ENCODE measurements at regions not wholly inside any gene's neighbourhood (a gene's known extent, or its start where the extent isn't known, plus 50 kb on each side); places are given as distances from the start of the nearest gene placed in this dataset.

- Histone ChIP-seq H4K91ac (ENCODE audit: insufficient read length, low read depth, low read length) (no peak overlapping the region), H3K79me2 (ENCODE audit: insufficient read depth, low read length) (no peaks in the 10 kb centered on the region), H3K4me2 (ENCODE audit: insufficient read depth, insufficient read length, low read length) (no peak overlapping the region), H4K8ac (replicated peaks; ENCODE audit: insufficient read length, low read depth, low read length) (no peak overlapping the region), H3K56ac (ENCODE audit: insufficient read length, low read depth, low read length) (no peak overlapping the region), H3K9ac (ENCODE audit: extremely low read depth, insufficient read length, low read length) (no peak overlapping the region), H2BK15ac (ENCODE audit: low read depth, low read length) (no peak overlapping the region), H3K18ac (ENCODE audit: insufficient read length, low read depth, low read length) (no peak overlapping the region), H3K4ac (ENCODE audit: low read depth, low read length) (no peak overlapping the region), H3K79me1 (ENCODE audit: insufficient read depth, low read depth, low read length, poor library complexity, severe bottlenecking) (no peaks in the 10 kb centered on the region), H3K14ac (ENCODE audit: insufficient read depth, low read length) (no peak overlapping the region), H2AFZ (ENCODE audit: low read length) (no peak overlapping the region), H2BK12ac (ENCODE audit: insufficient read length, low read depth, low read length) (no peak overlapping the region), H3T11ph (ENCODE audit: low read length) (no peak overlapping the region), H3K9me3 (ENCODE audit: control insufficient read depth, low read depth, low read length) (no peaks in the 10 kb centered on the region), H3K23ac (ENCODE audit: insufficient read length, low read depth, low read length) (no peak overlapping the region), H4K5ac (ENCODE audit: insufficient read length, low read depth, low read length) (no peak overlapping the region), H3K27me3 (ENCODE audit: insufficient read depth, low read length) (no peaks in the 10 kb centered on the region), H3K27ac (ENCODE audit: insufficient read length, low read depth, low read length) (no peak overlapping the region), H2BK120ac (ENCODE audit: low read depth, low read length, poor library complexity, severe bottlenecking) (no peak overlapping the region), H2BK5ac (ENCODE audit: insufficient read length, low read length) (no peak overlapping the region), H3K4me1 (ENCODE audit: insufficient read depth, low read length) (no peaks in the 10 kb centered on the region), H4K20me1 (ENCODE audit: control insufficient read depth, insufficient read depth, insufficient read length) (no peaks in the 10 kb centered on the region), H2BK20ac (ENCODE audit: low read depth, low read length, poor library complexity, severe bottlenecking) (no peak overlapping the region), H2AK5ac (ENCODE audit: insufficient read length, low read length) (no peak overlapping the region), H3K23me2 (ENCODE audit: insufficient read length, low read depth, low read length, poor library complexity, severe bottlenecking) (no peaks in the 10 kb centered on the region)
- no peaks in the 10 kb centered on the region; a peak in 2 of 7 replicates for H3K36me3 Mint-ChIP-seq (ENCODE audit: insufficient read depth in 1 of 3, low read depth in 3 of 3)
- no peak overlapping the region for H3K27ac Mint-ChIP-seq
- H3K4me3 Mint-ChIP-seq, result no peak overlapping the region
- WGBS (ENCODE audit: extremely low coverage, insufficient read length, low lambda C conversion rate), result no CpG with 5 or more reads among the region's 13 CpGs
- H3K9me3 Mint-ChIP-seq, result no peaks in the 10 kb centered on the region; a peak in 3 of 5 replicates
- no peaks in the 10 kb centered on the region; the same call in 1 of the 2 replicates for H3K27me3 Mint-ChIP-seq (ENCODE audit: low read depth)
- TF ChIP-seq, protein P1, sequence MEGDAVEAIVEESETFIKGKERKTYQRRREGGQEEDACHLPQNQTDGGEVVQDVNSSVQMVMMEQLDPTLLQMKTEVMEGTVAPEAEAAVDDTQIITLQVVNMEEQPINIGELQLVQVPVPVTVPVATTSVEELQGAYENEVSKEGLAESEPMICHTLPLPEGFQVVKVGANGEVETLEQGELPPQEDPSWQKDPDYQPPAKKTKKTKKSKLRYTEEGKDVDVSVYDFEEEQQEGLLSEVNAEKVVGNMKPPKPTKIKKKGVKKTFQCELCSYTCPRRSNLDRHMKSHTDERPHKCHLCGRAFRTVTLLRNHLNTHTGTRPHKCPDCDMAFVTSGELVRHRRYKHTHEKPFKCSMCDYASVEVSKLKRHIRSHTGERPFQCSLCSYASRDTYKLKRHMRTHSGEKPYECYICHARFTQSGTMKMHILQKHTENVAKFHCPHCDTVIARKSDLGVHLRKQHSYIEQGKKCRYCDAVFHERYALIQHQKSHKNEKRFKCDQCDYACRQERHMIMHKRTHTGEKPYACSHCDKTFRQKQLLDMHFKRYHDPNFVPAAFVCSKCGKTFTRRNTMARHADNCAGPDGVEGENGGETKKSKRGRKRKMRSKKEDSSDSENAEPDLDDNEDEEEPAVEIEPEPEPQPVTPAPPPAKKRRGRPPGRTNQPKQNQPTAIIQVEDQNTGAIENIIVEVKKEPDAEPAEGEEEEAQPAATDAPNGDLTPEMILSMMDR (conservative IDR thresholded peaks at IDR 0.05), result no peak
- DNase-seq, result no peak
- H3K4me1 Mint-ChIP-seq, result peaks cover 3 to 10% of the 10 kb centered on the region in 2 experiments; a peak in 3 of 4 replicates
Measured at GRCh38 chr9:88754452-88754851, 219.5 kb downstream of the NXNL2 start.

Measured in H9 (cell line).